KMS-11 (cell line): ENCODE measurements at regions not wholly inside any gene's neighbourhood (a gene's known extent, or its start where the extent isn't known, plus 50 kb on each side); places are given as distances from the start of the nearest gene placed in this dataset.

Experiments
- H2AFZ ChIP-seq: fragments of 200-600 bp; sonication (generic); 2 replicates; pipeline ENCODE4 v1.6.1; 2016; ENCODE audit warnings: antibody characterized with exemption, mixed run types, low read depth
- H3K27ac ChIP-seq: fragments of 200-600 bp; sonication (generic); 2 replicates; pipeline ENCODE4 v1.6.1; 2016; ENCODE audit warnings: mild to moderate bottlenecking, mixed run types
- H3K27me3 ChIP-seq: fragments of 200-600 bp; sonication (generic); 2 replicates; pipeline ENCODE4 v1.6.1; 2017; ENCODE audit warnings: mild to moderate bottlenecking, low read depth, mixed run types, moderate library complexity; ENCODE audit not compliant: insufficient read depth
- H3K36me3 ChIP-seq: fragments of 200-600 bp; sonication (generic); 2 replicates; pipeline ENCODE4 v1.6.1; 2017; ENCODE audit warnings: mild to moderate bottlenecking, mixed run types; ENCODE audit not compliant: insufficient read depth
- H3K4me1 ChIP-seq: fragments of 200-600 bp; sonication (generic); 2 replicates; pipeline ENCODE4 v1.6.1; 2016; ENCODE audit warnings: mild to moderate bottlenecking, low read depth, mixed run types; ENCODE audit not compliant: poor library complexity, severe bottlenecking
- H3K4me2 ChIP-seq: fragments of 200-600 bp; sonication (generic); 2 replicates; pipeline ENCODE4 v1.7.0; 2016; ENCODE audit warnings: mild to moderate bottlenecking, mixed run types
- H3K4me3 ChIP-seq: fragments of 200-600 bp; sonication (generic); IDR thresholded peaks from 2 replicates; pipeline ENCODE4 v1.6.1; 2017; ENCODE audit warnings: low read depth, low read length, mixed read lengths; ENCODE audit not compliant: insufficient read depth
- H3K79me2 ChIP-seq: fragments of 200-600 bp; sonication (generic); 2 replicates; pipeline ENCODE4 v1.6.1; 2016; ENCODE audit warnings: low read depth, mixed run types; ENCODE audit not compliant: insufficient read depth
- H3K9ac ChIP-seq: fragments of 200-600 bp; sonication (generic); 2 replicates; pipeline ENCODE4 v1.6.1; 2016; ENCODE audit warnings: mild to moderate bottlenecking, mixed run types
- H4K20me1 ChIP-seq: fragments of 200-600 bp; sonication (generic); 2 replicates; pipeline ENCODE4 v1.6.1; 2016; ENCODE audit warnings: mild to moderate bottlenecking, mixed run types; ENCODE audit not compliant: insufficient read depth
- TF ChIP-seq, protein P1 (sequence below): fragments of 200-600 bp; sonication (generic); conservative IDR thresholded peaks from 2 replicates; pipeline ENCODE4 v1.6.1; 2017; ENCODE audit warnings: low read depth, mild to moderate bottlenecking, antibody characterized with exemption, low read length, moderate library complexity, mixed read lengths

DNA sequence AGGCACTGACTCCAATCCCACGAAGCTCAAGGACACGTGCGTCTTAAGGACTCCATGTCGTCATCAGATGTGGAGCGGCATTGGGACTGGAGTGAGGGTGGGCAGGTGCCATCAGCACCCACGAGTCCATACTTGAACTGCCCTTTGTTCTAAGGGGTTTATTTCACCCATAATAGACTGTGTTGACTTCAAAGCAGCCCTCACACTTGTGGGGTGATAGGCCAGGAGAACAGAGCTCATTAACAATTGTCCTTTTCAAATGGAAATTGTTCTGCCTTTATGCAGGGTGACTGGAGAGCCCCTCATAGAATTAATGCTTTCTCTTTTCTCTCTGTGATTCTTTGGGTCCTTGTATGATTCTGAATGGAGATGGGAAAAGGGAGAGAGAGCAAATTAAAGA lies 376.9 kb upstream of the MGMT start:
- no peak overlapping the region for H3K4me2 ChIP-seq
- no peaks in the 10 kb centered on the region for H3K4me1 ChIP-seq
- no peaks in the 10 kb centered on the region for H4K20me1 ChIP-seq

GRCh38 chr10:129090618-129091366 lies 376.2 kb upstream of the MGMT start:
- Histone ChIP-seq H3K4me1 (no peaks in the 10 kb centered on the region), H3K9ac (no peak overlapping the region), H2AFZ (no peak overlapping the region), H3K27me3 (no peaks in the 10 kb centered on the region), H4K20me1 (no peaks in the 10 kb centered on the region), H3K79me2 (no peaks in the 10 kb centered on the region), H3K36me3 (no peaks in the 10 kb centered on the region), H3K27ac (no peak overlapping the region), H3K4me2 (no peak overlapping the region), H3K4me3 (no peak overlapping the region)
- TF ChIP-seq, protein P1, sequence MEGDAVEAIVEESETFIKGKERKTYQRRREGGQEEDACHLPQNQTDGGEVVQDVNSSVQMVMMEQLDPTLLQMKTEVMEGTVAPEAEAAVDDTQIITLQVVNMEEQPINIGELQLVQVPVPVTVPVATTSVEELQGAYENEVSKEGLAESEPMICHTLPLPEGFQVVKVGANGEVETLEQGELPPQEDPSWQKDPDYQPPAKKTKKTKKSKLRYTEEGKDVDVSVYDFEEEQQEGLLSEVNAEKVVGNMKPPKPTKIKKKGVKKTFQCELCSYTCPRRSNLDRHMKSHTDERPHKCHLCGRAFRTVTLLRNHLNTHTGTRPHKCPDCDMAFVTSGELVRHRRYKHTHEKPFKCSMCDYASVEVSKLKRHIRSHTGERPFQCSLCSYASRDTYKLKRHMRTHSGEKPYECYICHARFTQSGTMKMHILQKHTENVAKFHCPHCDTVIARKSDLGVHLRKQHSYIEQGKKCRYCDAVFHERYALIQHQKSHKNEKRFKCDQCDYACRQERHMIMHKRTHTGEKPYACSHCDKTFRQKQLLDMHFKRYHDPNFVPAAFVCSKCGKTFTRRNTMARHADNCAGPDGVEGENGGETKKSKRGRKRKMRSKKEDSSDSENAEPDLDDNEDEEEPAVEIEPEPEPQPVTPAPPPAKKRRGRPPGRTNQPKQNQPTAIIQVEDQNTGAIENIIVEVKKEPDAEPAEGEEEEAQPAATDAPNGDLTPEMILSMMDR = no peak

More for the DNA sequence above, 376.9 kb upstream of the MGMT start:
- TF ChIP-seq, protein P1 = no peak
- no peak overlapping the region for H3K27ac ChIP-seq
- H2AFZ ChIP-seq = no peak overlapping the region
- no peak overlapping the region for H3K9ac ChIP-seq
- no peaks in the 10 kb centered on the region for H3K36me3 ChIP-seq
- H3K27me3 ChIP-seq = no peaks in the 10 kb centered on the region
- H3K79me2 ChIP-seq = no peaks in the 10 kb centered on the region
- no peak overlapping the region for H3K4me3 ChIP-seq

DNA sequence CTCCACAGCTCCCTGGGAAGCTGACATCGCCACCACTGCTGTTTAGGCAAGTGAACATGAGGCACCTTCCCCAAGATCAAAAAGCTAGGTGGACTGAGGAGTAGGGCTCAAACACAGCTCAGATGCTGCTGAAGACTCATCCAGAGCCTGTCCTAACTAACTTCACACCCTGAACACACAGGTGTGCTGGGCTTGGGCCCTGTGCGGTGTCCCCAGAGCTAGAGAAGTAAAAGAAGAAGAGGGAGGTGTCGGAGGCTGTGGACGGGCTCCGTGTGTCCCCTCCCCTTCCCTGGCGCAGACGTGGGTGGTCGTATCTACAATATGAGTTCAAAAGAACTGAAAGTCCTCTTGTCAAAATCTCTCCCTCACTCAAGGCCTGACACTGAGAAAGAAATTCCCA lies 373.4 kb upstream of the MGMT start:
- Histone ChIP-seq H3K27me3 (no peaks in the 10 kb centered on the region), H3K4me3 (no peak overlapping the region), H3K4me2 (no peak overlapping the region), H3K27ac (no peak overlapping the region), H3K36me3 (no peaks in the 10 kb centered on the region), H4K20me1 (no peaks in the 10 kb centered on the region), H3K9ac (no peak overlapping the region), H3K79me2 (no peaks in the 10 kb centered on the region), H2AFZ (no peak overlapping the region), H3K4me1 (no peaks in the 10 kb centered on the region)
- TF ChIP-seq, protein P1 = no peak

DNA sequence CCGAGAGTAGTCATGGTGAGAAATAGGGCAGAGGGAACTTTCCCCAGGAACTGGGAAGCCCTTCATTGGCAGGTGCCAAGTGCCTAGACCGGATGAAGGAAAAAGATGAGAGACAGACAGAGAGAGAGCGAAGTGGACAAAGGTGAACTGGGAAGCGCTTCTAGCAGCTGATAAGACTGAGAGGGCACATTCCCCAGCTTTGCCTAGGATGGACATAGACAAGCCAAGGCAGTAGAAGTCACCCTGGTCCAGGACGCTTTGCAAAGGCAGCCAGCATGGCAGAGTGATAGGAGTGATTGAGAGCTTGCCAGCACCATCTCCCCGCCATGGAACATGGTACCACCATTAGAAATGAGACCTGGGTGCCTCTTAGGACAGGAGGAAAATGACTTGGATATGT lies 372.8 kb upstream of the MGMT start:
- H2AFZ ChIP-seq = no peak overlapping the region
- no peaks in the 10 kb centered on the region for H4K20me1 ChIP-seq
- no peaks in the 10 kb centered on the region for H3K36me3 ChIP-seq
- TF ChIP-seq, protein P1 = no peak
- no peak overlapping the region for H3K9ac ChIP-seq
- H3K4me1 ChIP-seq = no peaks in the 10 kb centered on the region
- no peaks in the 10 kb centered on the region for H3K27me3 ChIP-seq
- no peak overlapping the region for H3K27ac ChIP-seq
- H3K4me3 ChIP-seq = no peak overlapping the region
- H3K4me2 ChIP-seq = no peak overlapping the region
- no peaks in the 10 kb centered on the region for H3K79me2 ChIP-seq
